ENCODE measurements at regions not wholly inside any gene's neighbourhood (a gene's known extent, or its start where the extent isn't known, plus 50 kb on each side); places are given as distances from the start of the nearest gene placed in this dataset.

DNA sequence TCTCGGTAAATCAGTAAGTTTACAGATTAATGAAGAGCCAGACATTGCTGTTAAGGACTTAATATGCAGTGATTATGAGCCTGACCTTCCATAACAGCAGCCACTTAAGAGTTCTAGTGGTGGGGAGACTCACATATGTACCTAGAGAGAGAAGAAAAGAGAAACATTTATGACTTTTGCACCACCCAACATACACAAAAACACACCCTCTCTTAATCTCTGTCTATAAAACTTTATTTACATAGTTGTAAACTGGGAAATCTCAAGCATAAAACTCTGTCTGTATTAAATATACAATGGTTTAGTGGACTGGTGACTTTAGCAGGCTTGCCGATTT lies 347.4 kb upstream of the ADGRL2 start (continued):
- TF ChIP-seq, protein P1, sequence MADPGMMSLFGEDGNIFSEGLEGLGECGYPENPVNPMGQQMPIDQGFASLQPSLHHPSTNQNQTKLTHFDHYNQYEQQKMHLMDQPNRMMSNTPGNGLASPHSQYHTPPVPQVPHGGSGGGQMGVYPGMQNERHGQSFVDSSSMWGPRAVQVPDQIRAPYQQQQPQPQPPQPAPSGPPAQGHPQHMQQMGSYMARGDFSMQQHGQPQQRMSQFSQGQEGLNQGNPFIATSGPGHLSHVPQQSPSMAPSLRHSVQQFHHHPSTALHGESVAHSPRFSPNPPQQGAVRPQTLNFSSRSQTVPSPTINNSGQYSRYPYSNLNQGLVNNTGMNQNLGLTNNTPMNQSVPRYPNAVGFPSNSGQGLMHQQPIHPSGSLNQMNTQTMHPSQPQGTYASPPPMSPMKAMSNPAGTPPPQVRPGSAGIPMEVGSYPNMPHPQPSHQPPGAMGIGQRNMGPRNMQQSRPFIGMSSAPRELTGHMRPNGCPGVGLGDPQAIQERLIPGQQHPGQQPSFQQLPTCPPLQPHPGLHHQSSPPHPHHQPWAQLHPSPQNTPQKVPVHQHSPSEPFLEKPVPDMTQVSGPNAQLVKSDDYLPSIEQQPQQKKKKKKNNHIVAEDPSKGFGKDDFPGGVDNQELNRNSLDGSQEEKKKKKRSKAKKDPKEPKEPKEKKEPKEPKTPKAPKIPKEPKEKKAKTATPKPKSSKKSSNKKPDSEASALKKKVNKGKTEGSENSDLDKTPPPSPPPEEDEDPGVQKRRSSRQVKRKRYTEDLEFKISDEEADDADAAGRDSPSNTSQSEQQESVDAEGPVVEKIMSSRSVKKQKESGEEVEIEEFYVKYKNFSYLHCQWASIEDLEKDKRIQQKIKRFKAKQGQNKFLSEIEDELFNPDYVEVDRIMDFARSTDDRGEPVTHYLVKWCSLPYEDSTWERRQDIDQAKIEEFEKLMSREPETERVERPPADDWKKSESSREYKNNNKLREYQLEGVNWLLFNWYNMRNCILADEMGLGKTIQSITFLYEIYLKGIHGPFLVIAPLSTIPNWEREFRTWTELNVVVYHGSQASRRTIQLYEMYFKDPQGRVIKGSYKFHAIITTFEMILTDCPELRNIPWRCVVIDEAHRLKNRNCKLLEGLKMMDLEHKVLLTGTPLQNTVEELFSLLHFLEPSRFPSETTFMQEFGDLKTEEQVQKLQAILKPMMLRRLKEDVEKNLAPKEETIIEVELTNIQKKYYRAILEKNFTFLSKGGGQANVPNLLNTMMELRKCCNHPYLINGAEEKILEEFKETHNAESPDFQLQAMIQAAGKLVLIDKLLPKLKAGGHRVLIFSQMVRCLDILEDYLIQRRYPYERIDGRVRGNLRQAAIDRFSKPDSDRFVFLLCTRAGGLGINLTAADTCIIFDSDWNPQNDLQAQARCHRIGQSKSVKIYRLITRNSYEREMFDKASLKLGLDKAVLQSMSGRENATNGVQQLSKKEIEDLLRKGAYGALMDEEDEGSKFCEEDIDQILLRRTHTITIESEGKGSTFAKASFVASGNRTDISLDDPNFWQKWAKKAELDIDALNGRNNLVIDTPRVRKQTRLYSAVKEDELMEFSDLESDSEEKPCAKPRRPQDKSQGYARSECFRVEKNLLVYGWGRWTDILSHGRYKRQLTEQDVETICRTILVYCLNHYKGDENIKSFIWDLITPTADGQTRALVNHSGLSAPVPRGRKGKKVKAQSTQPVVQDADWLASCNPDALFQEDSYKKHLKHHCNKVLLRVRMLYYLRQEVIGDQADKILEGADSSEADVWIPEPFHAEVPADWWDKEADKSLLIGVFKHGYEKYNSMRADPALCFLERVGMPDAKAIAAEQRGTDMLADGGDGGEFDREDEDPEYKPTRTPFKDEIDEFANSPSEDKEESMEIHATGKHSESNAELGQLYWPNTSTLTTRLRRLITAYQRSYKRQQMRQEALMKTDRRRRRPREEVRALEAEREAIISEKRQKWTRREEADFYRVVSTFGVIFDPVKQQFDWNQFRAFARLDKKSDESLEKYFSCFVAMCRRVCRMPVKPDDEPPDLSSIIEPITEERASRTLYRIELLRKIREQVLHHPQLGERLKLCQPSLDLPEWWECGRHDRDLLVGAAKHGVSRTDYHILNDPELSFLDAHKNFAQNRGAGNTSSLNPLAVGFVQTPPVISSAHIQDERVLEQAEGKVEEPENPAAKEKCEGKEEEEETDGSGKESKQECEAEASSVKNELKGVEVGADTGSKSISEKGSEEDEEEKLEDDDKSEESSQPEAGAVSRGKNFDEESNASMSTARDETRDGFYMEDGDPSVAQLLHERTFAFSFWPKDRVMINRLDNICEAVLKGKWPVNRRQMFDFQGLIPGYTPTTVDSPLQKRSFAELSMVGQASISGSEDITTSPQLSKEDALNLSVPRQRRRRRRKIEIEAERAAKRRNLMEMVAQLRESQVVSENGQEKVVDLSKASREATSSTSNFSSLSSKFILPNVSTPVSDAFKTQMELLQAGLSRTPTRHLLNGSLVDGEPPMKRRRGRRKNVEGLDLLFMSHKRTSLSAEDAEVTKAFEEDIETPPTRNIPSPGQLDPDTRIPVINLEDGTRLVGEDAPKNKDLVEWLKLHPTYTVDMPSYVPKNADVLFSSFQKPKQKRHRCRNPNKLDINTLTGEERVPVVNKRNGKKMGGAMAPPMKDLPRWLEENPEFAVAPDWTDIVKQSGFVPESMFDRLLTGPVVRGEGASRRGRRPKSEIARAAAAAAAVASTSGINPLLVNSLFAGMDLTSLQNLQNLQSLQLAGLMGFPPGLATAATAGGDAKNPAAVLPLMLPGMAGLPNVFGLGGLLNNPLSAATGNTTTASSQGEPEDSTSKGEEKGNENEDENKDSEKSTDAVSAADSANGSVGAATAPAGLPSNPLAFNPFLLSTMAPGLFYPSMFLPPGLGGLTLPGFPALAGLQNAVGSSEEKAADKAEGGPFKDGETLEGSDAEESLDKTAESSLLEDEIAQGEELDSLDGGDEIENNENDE (IDR thresholded peaks at IDR 0.05; ENCODE audit: insufficient replicate concordance, low read length) = no peak
- no peak for TF ChIP-seq RXRA (IDR thresholded peaks at IDR 0.05; ENCODE audit: insufficient read depth, low read depth, low read length)
- TF ChIP-seq, protein P2, sequence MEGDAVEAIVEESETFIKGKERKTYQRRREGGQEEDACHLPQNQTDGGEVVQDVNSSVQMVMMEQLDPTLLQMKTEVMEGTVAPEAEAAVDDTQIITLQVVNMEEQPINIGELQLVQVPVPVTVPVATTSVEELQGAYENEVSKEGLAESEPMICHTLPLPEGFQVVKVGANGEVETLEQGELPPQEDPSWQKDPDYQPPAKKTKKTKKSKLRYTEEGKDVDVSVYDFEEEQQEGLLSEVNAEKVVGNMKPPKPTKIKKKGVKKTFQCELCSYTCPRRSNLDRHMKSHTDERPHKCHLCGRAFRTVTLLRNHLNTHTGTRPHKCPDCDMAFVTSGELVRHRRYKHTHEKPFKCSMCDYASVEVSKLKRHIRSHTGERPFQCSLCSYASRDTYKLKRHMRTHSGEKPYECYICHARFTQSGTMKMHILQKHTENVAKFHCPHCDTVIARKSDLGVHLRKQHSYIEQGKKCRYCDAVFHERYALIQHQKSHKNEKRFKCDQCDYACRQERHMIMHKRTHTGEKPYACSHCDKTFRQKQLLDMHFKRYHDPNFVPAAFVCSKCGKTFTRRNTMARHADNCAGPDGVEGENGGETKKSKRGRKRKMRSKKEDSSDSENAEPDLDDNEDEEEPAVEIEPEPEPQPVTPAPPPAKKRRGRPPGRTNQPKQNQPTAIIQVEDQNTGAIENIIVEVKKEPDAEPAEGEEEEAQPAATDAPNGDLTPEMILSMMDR (IDR thresholded peaks at IDR 0.05; ENCODE audit: control extremely low read depth in 1 of 3, insufficient read depth in 1 of 3, low read depth in 1 of 3, low read length in 3 of 3) = no peak

Data from H1 (cell line).